ENCODE measurements at regions not wholly inside any gene's neighbourhood (a gene's known extent, or its start where the extent isn't known, plus 50 kb on each side); places are given as distances from the start of the nearest gene placed in this dataset.

DNA sequence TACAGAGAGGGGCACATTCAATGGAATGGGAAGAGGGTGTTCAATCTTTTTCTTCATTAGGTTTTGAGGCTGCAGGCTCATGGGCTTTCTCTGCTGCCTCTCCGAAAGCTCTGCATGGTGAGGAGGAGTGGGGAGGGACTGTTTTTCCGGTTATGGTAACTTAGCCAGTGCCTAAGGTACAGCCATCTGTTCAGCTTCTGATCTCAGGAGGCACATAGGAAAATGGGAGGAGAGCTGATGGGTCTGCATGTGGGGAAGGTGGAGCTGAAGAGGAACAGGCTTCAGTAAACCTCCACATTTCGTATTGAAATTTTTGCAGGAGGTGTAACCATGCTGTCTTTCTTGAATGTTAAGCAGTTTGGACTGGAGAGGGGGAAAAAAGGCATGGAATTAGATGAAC lies 1020.4 kb upstream of the WWC1 start:
- no peaks in the 10 kb centered on the region for H3K9me2 ChIP-seq (replicated peaks; ENCODE audit: insufficient read depth)
- H3K4me2 ChIP-seq = no peak overlapping the region
- WGBS (ENCODE audit: low lambda C conversion rate, missing lambda C conversion rate) = 84% methylated on average over 3 of the region's 3 CpGs
- no peak overlapping the region for H3K4me3 ChIP-seq
- H4K20me1 ChIP-seq (ENCODE audit: insufficient read depth, poor library complexity, severe bottlenecking) = no peaks in the 10 kb centered on the region
- no peaks in the 10 kb centered on the region for H3K4me1 ChIP-seq (ENCODE audit: insufficient read depth)
- DNase-seq (ENCODE audit: low spot score) = no peak
- H3K9me3 ChIP-seq (ENCODE audit: low read depth) = no peaks in the 10 kb centered on the region
- TF ChIP-seq EZH2phosphoT487 (IDR thresholded peaks at IDR 0.05; ENCODE audit: low read depth, severe bottlenecking, unreplicated experiment) (no peak), EZH2 (IDR thresholded peaks at IDR 0.05; ENCODE audit: borderline replicate concordance) (no peak)
- TF ChIP-seq, protein P1, sequence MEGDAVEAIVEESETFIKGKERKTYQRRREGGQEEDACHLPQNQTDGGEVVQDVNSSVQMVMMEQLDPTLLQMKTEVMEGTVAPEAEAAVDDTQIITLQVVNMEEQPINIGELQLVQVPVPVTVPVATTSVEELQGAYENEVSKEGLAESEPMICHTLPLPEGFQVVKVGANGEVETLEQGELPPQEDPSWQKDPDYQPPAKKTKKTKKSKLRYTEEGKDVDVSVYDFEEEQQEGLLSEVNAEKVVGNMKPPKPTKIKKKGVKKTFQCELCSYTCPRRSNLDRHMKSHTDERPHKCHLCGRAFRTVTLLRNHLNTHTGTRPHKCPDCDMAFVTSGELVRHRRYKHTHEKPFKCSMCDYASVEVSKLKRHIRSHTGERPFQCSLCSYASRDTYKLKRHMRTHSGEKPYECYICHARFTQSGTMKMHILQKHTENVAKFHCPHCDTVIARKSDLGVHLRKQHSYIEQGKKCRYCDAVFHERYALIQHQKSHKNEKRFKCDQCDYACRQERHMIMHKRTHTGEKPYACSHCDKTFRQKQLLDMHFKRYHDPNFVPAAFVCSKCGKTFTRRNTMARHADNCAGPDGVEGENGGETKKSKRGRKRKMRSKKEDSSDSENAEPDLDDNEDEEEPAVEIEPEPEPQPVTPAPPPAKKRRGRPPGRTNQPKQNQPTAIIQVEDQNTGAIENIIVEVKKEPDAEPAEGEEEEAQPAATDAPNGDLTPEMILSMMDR (IDR thresholded peaks at IDR 0.05; ENCODE audit: poor library complexity) = no peak
- H3K27me3 ChIP-seq = no peaks in the 10 kb centered on the region
- H3K79me2 ChIP-seq = no peaks in the 10 kb centered on the region
- H3K27ac ChIP-seq = no peak overlapping the region
- no peaks in the 10 kb centered on the region for H3K36me3 ChIP-seq (replicated peaks; ENCODE audit: insufficient read depth, low read depth)
- no peak overlapping the region for H2AFZ ChIP-seq

DNA sequence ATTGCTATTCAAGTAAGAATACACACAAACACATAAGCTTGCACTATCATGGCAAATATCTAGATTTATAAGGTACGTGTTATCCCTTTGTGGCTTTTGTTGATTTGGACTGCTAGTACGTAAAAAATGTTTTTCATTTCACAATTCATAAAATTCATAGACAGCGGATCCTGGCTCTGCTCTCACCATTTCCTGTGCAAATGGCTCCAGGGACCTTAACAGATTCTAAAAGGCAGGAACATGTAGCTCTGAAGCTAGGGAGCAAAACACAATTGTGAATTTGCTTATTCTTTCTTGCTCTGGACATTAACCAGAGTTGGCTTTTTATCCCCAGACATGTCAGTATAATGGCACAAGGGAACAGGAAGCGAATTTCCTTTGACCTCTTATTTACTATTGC lies 1019.9 kb upstream of the WWC1 start:
- no peak overlapping the region for H3K4me2 ChIP-seq
- H2AFZ ChIP-seq = no peak overlapping the region
- H3K27me3 ChIP-seq = no peaks in the 10 kb centered on the region
- DNase-seq (ENCODE audit: low spot score) = no peak
- no peaks in the 10 kb centered on the region for H3K9me3 ChIP-seq (ENCODE audit: low read depth)
- TF ChIP-seq, protein P1 (IDR thresholded peaks at IDR 0.05; ENCODE audit: poor library complexity) = no peak
- TF ChIP-seq EZH2phosphoT487 (IDR thresholded peaks at IDR 0.05; ENCODE audit: low read depth, severe bottlenecking, unreplicated experiment) (no peak), EZH2 (IDR thresholded peaks at IDR 0.05; ENCODE audit: borderline replicate concordance) (no peak)
- 82% methylated on average over 4 of the region's 4 CpGs for WGBS (ENCODE audit: low lambda C conversion rate, missing lambda C conversion rate)
- no peaks in the 10 kb centered on the region for H3K4me1 ChIP-seq (ENCODE audit: insufficient read depth)
- H4K20me1 ChIP-seq (ENCODE audit: insufficient read depth, poor library complexity, severe bottlenecking) = no peaks in the 10 kb centered on the region
- H3K9me2 ChIP-seq (replicated peaks; ENCODE audit: insufficient read depth) = no peaks in the 10 kb centered on the region
- no peaks in the 10 kb centered on the region for H3K79me2 ChIP-seq
- H3K4me3 ChIP-seq = no peak overlapping the region
- H3K36me3 ChIP-seq (replicated peaks; ENCODE audit: insufficient read depth, low read depth) = no peaks in the 10 kb centered on the region
- no peak overlapping the region for H3K27ac ChIP-seq

DNA sequence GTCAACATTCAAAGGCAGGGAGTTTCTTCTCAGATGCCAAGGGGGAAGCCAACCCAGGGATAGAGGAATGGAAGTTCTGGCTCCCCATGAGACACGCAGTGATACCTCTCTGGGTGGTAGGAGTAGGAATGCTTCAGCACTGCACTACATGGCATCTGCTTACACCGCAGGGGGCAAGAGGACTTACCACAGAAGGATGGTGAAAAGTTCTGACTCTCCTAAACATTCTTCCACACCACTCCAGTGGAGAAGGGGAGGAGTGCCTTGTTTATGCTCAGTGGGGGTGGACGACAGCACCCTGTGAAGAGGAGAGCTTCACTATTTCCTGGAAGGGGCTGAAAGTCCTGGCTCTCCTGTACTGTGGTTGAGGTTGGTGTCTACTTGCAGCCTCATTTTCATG lies 1011.3 kb upstream of the WWC1 start:
- no peaks in the 10 kb centered on the region for H3K79me2 ChIP-seq
- WGBS (ENCODE audit: low lambda C conversion rate, missing lambda C conversion rate) = 95% methylated on average over 3 of the region's 3 CpGs
- no peaks in the 10 kb centered on the region for H3K27me3 ChIP-seq
- no peaks in the 10 kb centered on the region for H3K36me3 ChIP-seq (replicated peaks; ENCODE audit: insufficient read depth, low read depth)
- TF ChIP-seq EZH2 (IDR thresholded peaks at IDR 0.05; ENCODE audit: borderline replicate concordance) (no peak), EZH2phosphoT487 (IDR thresholded peaks at IDR 0.05; ENCODE audit: low read depth, severe bottlenecking, unreplicated experiment) (no peak)
- TF ChIP-seq, protein P1 (IDR thresholded peaks at IDR 0.05; ENCODE audit: poor library complexity) = no peak
- DNase-seq (ENCODE audit: low spot score) = no peak
- H2AFZ ChIP-seq = no peak overlapping the region
- H3K4me1 ChIP-seq (ENCODE audit: insufficient read depth) = no peaks in the 10 kb centered on the region
- H3K9me2 ChIP-seq (replicated peaks; ENCODE audit: insufficient read depth) = no peaks in the 10 kb centered on the region
- H3K4me3 ChIP-seq = no peak overlapping the region
- no peaks in the 10 kb centered on the region for H3K9me3 ChIP-seq (ENCODE audit: low read depth)
- H4K20me1 ChIP-seq (ENCODE audit: insufficient read depth, poor library complexity, severe bottlenecking) = no peaks in the 10 kb centered on the region
- no peak overlapping the region for H3K27ac ChIP-seq
- H3K4me2 ChIP-seq = no peak overlapping the region

DNA sequence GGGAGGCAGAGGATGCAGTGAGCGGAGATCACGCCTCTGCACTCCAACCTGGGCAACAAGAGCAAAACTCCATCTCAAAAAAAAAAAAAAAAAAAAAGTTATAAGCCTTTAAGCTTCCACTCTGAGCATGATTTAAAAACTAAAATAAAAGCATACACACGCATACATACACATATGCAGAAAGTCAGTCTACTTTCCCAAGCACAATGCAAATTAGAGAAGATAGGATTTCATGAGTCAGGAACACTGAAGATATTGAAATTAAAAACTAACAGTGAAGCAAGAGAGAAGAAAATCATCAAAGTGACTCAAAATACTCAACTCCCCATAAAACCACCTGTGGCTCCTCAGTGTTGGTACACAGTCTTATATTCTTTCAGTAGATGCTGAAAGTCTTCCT lies 1009.5 kb upstream of the WWC1 start:
- no peak overlapping the region for H3K4me2 ChIP-seq
- no peaks in the 10 kb centered on the region for H3K9me3 ChIP-seq (ENCODE audit: low read depth)
- no peak overlapping the region for H2AFZ ChIP-seq
- TF ChIP-seq EZH2 (IDR thresholded peaks at IDR 0.05; ENCODE audit: borderline replicate concordance) (no peak), EZH2phosphoT487 (IDR thresholded peaks at IDR 0.05; ENCODE audit: low read depth, severe bottlenecking, unreplicated experiment) (no peak)
- TF ChIP-seq, protein P1 (IDR thresholded peaks at IDR 0.05; ENCODE audit: poor library complexity) = no peak
- H3K27ac ChIP-seq = no peak overlapping the region
- 95% methylated on average over 3 of the region's 3 CpGs for WGBS (ENCODE audit: low lambda C conversion rate, missing lambda C conversion rate)
- H3K4me3 ChIP-seq = no peak overlapping the region
- no peak for DNase-seq (ENCODE audit: low spot score)
- no peaks in the 10 kb centered on the region for H4K20me1 ChIP-seq (ENCODE audit: insufficient read depth, poor library complexity, severe bottlenecking)
- H3K9me2 ChIP-seq (replicated peaks; ENCODE audit: insufficient read depth) = no peaks in the 10 kb centered on the region
- H3K4me1 ChIP-seq (ENCODE audit: insufficient read depth) = no peaks in the 10 kb centered on the region
- no peaks in the 10 kb centered on the region for H3K79me2 ChIP-seq
- no peaks in the 10 kb centered on the region for H3K36me3 ChIP-seq (replicated peaks; ENCODE audit: insufficient read depth, low read depth)
- no peaks in the 10 kb centered on the region for H3K27me3 ChIP-seq

All from hepatocyte (in vitro differentiated cells).